H1 (cell line): ENCODE measurements at regions not wholly inside any gene's neighbourhood (a gene's known extent, or its start where the extent isn't known, plus 50 kb on each side); places are given as distances from the start of the nearest gene placed in this dataset.

Experiments
- CTCF ChIA-PET: fragments of 300-600 bp; sonication (Branson Sonifier 250); formaldehyde crosslinking; loops from one replicate; lab custom pipeline; 2021; ENCODE audit not compliant: partially characterized antibody; lab: Charles Lee
- POLR2A ChIA-PET: fragments of 300-600 bp; sonication (Branson Sonifier 250); formaldehyde crosslinking; loops from one replicate; lab custom pipeline; 2021; ENCODE audit warnings: inconsistent platforms; ENCODE audit not compliant: partially characterized antibody; lab: Charles Lee
- DNase-seq, 2 experiments: peaks; one replicate each; pipeline versions ENCODE4 v3.0.0 to v3.0.0-alpha.2; 2010 to 2022; ENCODE audit warnings: low spot score in 2 of 2, low read depth in 1 of 2, mixed read lengths in 1 of 2
- FAIRE-seq: peaks from 2 replicates; lab custom pipeline; 2011; peaks lifted over from hg19 to GRCh38; lab: Jason Lieb, UNC
- H2AFZ ChIP-seq: 2 replicates; pipeline ENCODE4 v1.8.1; 2012; ENCODE audit warnings: low read length, inconsistent platforms
- H2AK5ac ChIP-seq: 2 replicates; pipeline ENCODE4 v1.6.1; 2013; ENCODE audit warnings: low read depth, low read length
- H2BK120ac ChIP-seq: replicated peaks from 2 replicates; pipeline ENCODE3; 2013; ENCODE audit warnings: low read depth, low read length, inconsistent platforms
- H2BK12ac ChIP-seq: 2 replicates; pipeline ENCODE4 v1.6.1; 2013; ENCODE audit warnings: low read depth, low read length
- H2BK15ac ChIP-seq: 2 replicates; pipeline ENCODE4 v1.6.1; 2013; ENCODE audit warnings: low read length
- H2BK20ac ChIP-seq: 2 replicates; pipeline ENCODE4 v1.6.1; 2013; ENCODE audit warnings: low read length
- H2BK5ac ChIP-seq: 2 replicates; pipeline ENCODE4 v1.6.1; 2013; ENCODE audit warnings: low read depth, low read length
- H3K14ac ChIP-seq: 2 replicates; pipeline ENCODE4 v1.6.1; 2013; ENCODE audit warnings: inconsistent platforms; ENCODE audit not compliant: insufficient read length
- H3K18ac ChIP-seq: 2 replicates; pipeline ENCODE4 v1.6.1; 2013; ENCODE audit warnings: low read length; ENCODE audit errors: extremely low read depth
- H3K23ac ChIP-seq: 2 replicates; pipeline ENCODE4 v1.6.1; 2013; ENCODE audit warnings: inconsistent platforms; ENCODE audit not compliant: insufficient read length
- H3K23me2 ChIP-seq: 2 replicates; pipeline ENCODE4 v1.6.1; 2013; ENCODE audit warnings: low read depth, low read length
- H3K27ac ChIP-seq: 2 replicates; pipeline ENCODE4 v1.6.1; 2011; ENCODE audit warnings: low read depth, low read length, inconsistent platforms
- H3K27me3 ChIP-seq, 4 experiments: replicated peaks in 1 of 4; 1 replicate in 1 of 4; 2 replicates in 3 of 4; pipeline versions ENCODE4 v1.6.1 to v1.8.1; 2011 to 2013; ENCODE audit warnings: low read length in 3 of 4, mild to moderate bottlenecking in 3 of 4, inconsistent platforms in 2 of 4, mixed read lengths in 2 of 4, moderate library complexity in 1 of 4; ENCODE audit not compliant: control insufficient read depth in 3 of 4, insufficient read depth in 3 of 4; ENCODE audit errors: extremely low read depth in 1 of 4
- H3K36me3 ChIP-seq, 4 experiments: 2 replicates each; pipeline versions ENCODE4 v1.6.1 to v1.8.1; 2011 to 2013; ENCODE audit warnings: mild to moderate bottlenecking in 4 of 4, low read length in 3 of 4, moderate library complexity in 2 of 4, control low read depth in 1 of 4, inconsistent platforms in 1 of 4; ENCODE audit not compliant: insufficient read depth in 4 of 4, control insufficient read depth in 2 of 4
- H3K4ac ChIP-seq: replicated peaks from 2 replicates; pipeline ENCODE3; 2013; ENCODE audit warnings: low read length, low read depth, mixed read lengths, inconsistent platforms; ENCODE audit not compliant: insufficient read length
- H3K4me1 ChIP-seq, 4 experiments: replicated peaks in 1 of 4; 1 replicate in 1 of 4; 2 replicates in 3 of 4; pipeline versions ENCODE4 v1.6.1 to v1.8.1; 2011 to 2013; ENCODE audit warnings: low read length in 3 of 4, inconsistent platforms in 2 of 4, mixed read lengths in 1 of 4; ENCODE audit not compliant: insufficient read depth in 4 of 4, control insufficient read depth in 3 of 4
- H3K4me2 ChIP-seq, 2 experiments: 2 replicates each; pipeline versions ENCODE4 v1.6.1 to v1.8.1; 2011 to 2013; ENCODE audit warnings: low read depth in 2 of 2, low read length in 2 of 2, control low read depth in 1 of 2, inconsistent platforms in 1 of 2, mild to moderate bottlenecking in 1 of 2; ENCODE audit not compliant: insufficient read depth in 1 of 2
- H3K4me3 ChIP-seq, 4 experiments: fragments of 200-600, 300-600 bp in 1 of 4; sonication (generic), shearing (Covaris generic), sonication (Bioruptor Twin) in 1 of 4; 2 replicates each; pipeline versions ENCODE4 v1.5.1 to v1.8.1; 2011 to 2016; ENCODE audit warnings: low read length in 4 of 4, low read depth in 3 of 4, control low read depth in 2 of 4, inconsistent platforms in 2 of 4, mild to moderate bottlenecking in 2 of 4, mixed read lengths in 1 of 4, moderate library complexity in 1 of 4; ENCODE audit not compliant: insufficient read depth in 2 of 4; ENCODE audit errors: extremely low read depth in 1 of 4
- H3K56ac ChIP-seq: replicated peaks from 2 replicates; pipeline ENCODE3; 2013; ENCODE audit warnings: low read depth, mild to moderate bottlenecking, mixed read lengths, low read length, inconsistent platforms; ENCODE audit not compliant: insufficient read length
- H3K79me1 ChIP-seq: 2 replicates; pipeline ENCODE4 v1.6.1; 2013; ENCODE audit warnings: low read depth, low read length, control low read depth
- H3K79me2 ChIP-seq, 2 experiments: 2 replicates each; pipeline versions ENCODE4 v1.6.1 to v1.8.1; 2012 to 2013; ENCODE audit warnings: low read length in 2 of 2, mild to moderate bottlenecking in 2 of 2, inconsistent platforms in 1 of 2; ENCODE audit not compliant: insufficient read depth in 2 of 2, control insufficient read depth in 1 of 2
- H3K9ac ChIP-seq, 4 experiments: replicated peaks in 1 of 4; 1 replicate in 1 of 4; 2 replicates in 3 of 4; pipeline versions ENCODE4 v1.6.1 to v1.8.1; 2011 to 2013; ENCODE audit warnings: low read depth in 3 of 4, low read length in 3 of 4, control low read depth in 2 of 4, mild to moderate bottlenecking in 2 of 4, moderate library complexity in 2 of 4, inconsistent platforms in 1 of 4; ENCODE audit errors: extremely low read depth in 1 of 4
- H3K9me3 ChIP-seq, 2 experiments: 2 replicates each; pipeline versions ENCODE4 v1.6.1 to v1.8.1; 2012 to 2013; ENCODE audit warnings: mild to moderate bottlenecking in 2 of 2, moderate library complexity in 2 of 2, control low read depth in 1 of 2, inconsistent platforms in 1 of 2, low read depth in 1 of 2, low read length in 1 of 2, mixed read lengths in 1 of 2; ENCODE audit not compliant: insufficient read depth in 2 of 2
- H4K20me1 ChIP-seq, 2 experiments: replicated peaks in 1 of 2; 2 replicates each; pipeline versions ENCODE3 to v1.8.1; 2011 to 2013; ENCODE audit warnings: inconsistent platforms in 2 of 2, low read length in 2 of 2, mild to moderate bottlenecking in 1 of 2; ENCODE audit not compliant: insufficient read depth in 2 of 2, control insufficient read depth in 1 of 2
- H4K5ac ChIP-seq: 2 replicates; pipeline ENCODE4 v1.6.1; 2013; ENCODE audit warnings: low read length, low read depth, mixed read lengths, inconsistent platforms; ENCODE audit not compliant: insufficient read length
- H4K8ac ChIP-seq: 2 replicates; pipeline ENCODE4 v1.8.0; 2013; ENCODE audit warnings: mild to moderate bottlenecking, moderate library complexity, low read length, inconsistent platforms; ENCODE audit not compliant: insufficient read depth; ENCODE audit errors: extremely low read depth
- H4K91ac ChIP-seq: replicated peaks from 2 replicates; pipeline ENCODE3; 2013; ENCODE audit warnings: low read length, mixed read lengths, inconsistent platforms; ENCODE audit not compliant: insufficient read length
- BRCA1 ChIP-seq: IDR thresholded peaks from 2 replicates; pipeline ENCODE4 v1.6.1; 2012; ENCODE audit warnings: low read depth, low read length, improper control_type of control experiment
- EZH2 ChIP-seq: fragments of 200-600 bp; sonication (generic); IDR thresholded peaks from 2 replicates; pipeline ENCODE4 v1.7.1; 2012; ENCODE audit warnings: low read depth, mild to moderate bottlenecking, moderate library complexity, low read length, inconsistent platforms; ENCODE audit not compliant: severe bottlenecking
- JUN ChIP-seq: IDR thresholded peaks from 2 replicates; pipeline ENCODE4 v1.6.1; 2011; ENCODE audit warnings: low read depth, mild to moderate bottlenecking, improper control_type of control experiment, low read length
- RBBP5 ChIP-seq: IDR thresholded peaks from 2 replicates; pipeline ENCODE4 v1.7.1; 2012; ENCODE audit warnings: low read depth, mild to moderate bottlenecking, inconsistent platforms, low read length, moderate library complexity, borderline replicate concordance
- SP1 ChIP-seq: IDR thresholded peaks from 2 replicates; pipeline ENCODE4 v1.6.1; 2011; ENCODE audit warnings: low read depth, low read length
- WGBS, 2 experiments: shearing (Covaris generic) in 1 of 2; methylation state at CpG; one replicate each; pipeline versions ENCODE4 v1.1.6 to v1.1.7; 2013 to 2015; ENCODE audit warnings: low lambda C conversion rate in 2 of 2, mixed read lengths in 2 of 2, inconsistent platforms in 1 of 2, low coverage in 1 of 2, missing lambda C conversion rate in 1 of 2; ENCODE audit not compliant: insufficient replicate concordance in 2 of 2, insufficient coverage in 1 of 2, insufficient read length in 1 of 2; ENCODE audit errors: extremely low coverage in 1 of 2, missing lambda C conversion rate in 1 of 2; 5-methylcytosine and 5-hydroxymethylcytosine counted together

DNA sequence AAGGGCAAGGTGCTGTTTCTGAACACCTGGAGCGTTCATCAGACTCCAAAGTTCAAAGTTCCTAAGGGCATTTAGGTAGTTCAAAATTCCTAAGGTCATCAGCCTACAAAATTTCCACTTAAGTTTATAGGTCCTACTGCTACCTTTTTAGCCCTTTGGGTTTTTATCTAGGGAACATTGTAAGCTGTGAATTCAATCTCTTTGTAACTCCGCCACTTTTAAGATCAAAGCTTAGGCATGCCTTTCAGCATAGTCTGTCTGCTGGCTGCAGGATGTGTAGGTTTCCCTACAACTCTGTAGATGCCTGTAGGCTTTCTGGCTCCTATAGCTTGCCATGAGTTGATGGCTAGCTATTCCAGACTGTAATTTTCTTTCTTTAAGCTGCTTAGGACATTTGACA, 291.6 kb downstream of the MAP2K6 start:
- no peak overlapping the region for H2AFZ ChIP-seq
- H3K4me3 ChIP-seq = no peak overlapping the region
- DNase-seq (no peak), FAIRE-seq (no peak)
- no peak overlapping the region for H2BK5ac ChIP-seq
- POLR2A ChIA-PET = no interaction called here
- no peak overlapping the region for H3K23ac ChIP-seq
- CTCF ChIA-PET = interaction anchor here (0.9 to 1.5 kb wide), 3 partner anchors 11 to 128 kb away, joined by 3 to 4 read pairs (median 3); no protein-coding TSS in a partner anchor
- H2AK5ac ChIP-seq = no peak overlapping the region
- WGBS, 2 experiments = 92% methylated on average over 2 of the region's 2 CpGs; no CpG with 5 or more reads in 1 of the 2 experiments
- no peaks in the 10 kb centered on the region; the same call in 1 of the 2 replicates for H3K23me2 ChIP-seq
- no peaks in the 10 kb centered on the region for H3K4me1 ChIP-seq
- H3K36me3 ChIP-seq = no peaks in the 10 kb centered on the region
- H2BK120ac ChIP-seq = no peak overlapping the region
- H2BK15ac ChIP-seq = no peak overlapping the region
- no peaks in the 10 kb centered on the region for H3K79me2 ChIP-seq
- no peak overlapping the region for H3K4ac ChIP-seq
- no peak overlapping the region for H4K91ac ChIP-seq
- H3K79me1 ChIP-seq = no peaks in the 10 kb centered on the region
- no peak overlapping the region for H2BK12ac ChIP-seq
- H2BK20ac ChIP-seq = no peak overlapping the region
- no peak overlapping the region for H3K18ac ChIP-seq
- no peaks in the 10 kb centered on the region for H3K27me3 ChIP-seq
- no peak overlapping the region for H3K27ac ChIP-seq
- H4K5ac ChIP-seq = no peak overlapping the region
- no peaks in the 10 kb centered on the region for H3K9me3 ChIP-seq
- H3K4me2 ChIP-seq = no peak overlapping the region
- no peak overlapping the region for H3K9ac ChIP-seq
- no peak overlapping the region for H3K14ac ChIP-seq
- H3K56ac ChIP-seq = no peak overlapping the region
- H4K8ac ChIP-seq = no peak overlapping the region
- no peaks in the 10 kb centered on the region for H4K20me1 ChIP-seq
- no peak for TF ChIP-seq JUN
- TF ChIP-seq RBBP5 = no peak
- no peak for TF ChIP-seq SP1
- TF ChIP-seq BRCA1 = no peak
- no peak for TF ChIP-seq EZH2
